OCI-LY1 (cell line): ENCODE measurements at regions not wholly inside any gene's neighbourhood (a gene's known extent, or its start where the extent isn't known, plus 50 kb on each side); places are given as distances from the start of the nearest gene placed in this dataset.

Source experiments
- CTCF ChIP-seq: fragments of 200-600 bp; sonication (generic), shearing (Covaris generic); IDR thresholded peaks from 2 replicates; pipeline ENCODE4 v1.5.1; 2017; ENCODE audit warnings: mild to moderate bottlenecking, antibody characterized with exemption, low read length, moderate library complexity, mixed read lengths
- EZH2 ChIP-seq: fragments of 200-600 bp; sonication (generic), shearing (Covaris generic); IDR thresholded peaks from 2 replicates; pipeline ENCODE4 v1.8.0; 2017; ENCODE audit warnings: borderline replicate concordance, mixed run types, mild to moderate bottlenecking, antibody characterized with exemption, low read length, moderate library complexity, mixed read lengths

- no peak for TF ChIP-seq CTCF
- no peak for TF ChIP-seq EZH2
Measured at GRCh38 chr10:131461093-131461492, 149.6 kb upstream of the TCERG1L start.
